ENCODE measurements at regions not wholly inside any gene's neighbourhood (a gene's known extent, or its start where the extent isn't known, plus 50 kb on each side); places are given as distances from the start of the nearest gene placed in this dataset.

DNA sequence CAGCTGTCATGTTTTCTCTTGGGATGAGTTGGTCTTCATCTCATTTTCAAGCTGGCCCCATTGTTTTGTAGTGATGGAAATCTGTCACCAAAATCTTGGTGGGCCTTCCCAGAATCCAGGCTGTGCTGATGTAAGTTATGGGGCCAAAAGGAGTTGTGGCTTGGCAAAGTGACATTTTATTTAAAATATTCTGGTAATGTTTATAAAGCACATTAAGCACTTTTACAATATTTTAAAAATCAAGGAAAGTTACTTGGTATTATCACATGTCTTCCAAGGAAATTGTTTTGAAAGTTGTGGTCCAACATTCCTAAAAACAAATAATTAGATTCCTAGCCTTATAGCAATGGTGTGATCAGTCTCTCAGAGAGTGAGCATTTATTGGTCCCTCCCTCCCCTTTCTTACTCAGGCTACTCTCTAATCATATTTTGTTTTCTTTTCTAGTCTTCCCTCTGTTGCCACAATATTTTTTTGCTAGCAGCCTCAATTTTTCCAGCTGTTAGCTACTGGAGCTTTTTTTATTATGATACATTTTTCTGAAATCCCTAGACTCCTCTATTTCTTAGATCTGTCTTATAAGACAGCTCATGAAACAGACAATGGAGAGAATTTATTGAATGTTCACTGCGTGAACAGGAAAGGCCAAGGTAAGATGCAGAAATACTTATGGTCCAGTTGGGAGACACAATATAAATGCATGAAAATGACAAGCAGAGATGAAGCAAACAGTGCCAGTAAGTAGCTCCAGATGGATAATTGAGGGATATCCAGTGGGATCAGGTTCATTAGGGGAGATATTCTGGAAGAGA is 408.1 kb upstream of the ZNF608 start:
- DNase-seq (ENCODE audit: extremely low read depth, low read depth), result no peak
- TF ChIP-seq, protein P1, sequence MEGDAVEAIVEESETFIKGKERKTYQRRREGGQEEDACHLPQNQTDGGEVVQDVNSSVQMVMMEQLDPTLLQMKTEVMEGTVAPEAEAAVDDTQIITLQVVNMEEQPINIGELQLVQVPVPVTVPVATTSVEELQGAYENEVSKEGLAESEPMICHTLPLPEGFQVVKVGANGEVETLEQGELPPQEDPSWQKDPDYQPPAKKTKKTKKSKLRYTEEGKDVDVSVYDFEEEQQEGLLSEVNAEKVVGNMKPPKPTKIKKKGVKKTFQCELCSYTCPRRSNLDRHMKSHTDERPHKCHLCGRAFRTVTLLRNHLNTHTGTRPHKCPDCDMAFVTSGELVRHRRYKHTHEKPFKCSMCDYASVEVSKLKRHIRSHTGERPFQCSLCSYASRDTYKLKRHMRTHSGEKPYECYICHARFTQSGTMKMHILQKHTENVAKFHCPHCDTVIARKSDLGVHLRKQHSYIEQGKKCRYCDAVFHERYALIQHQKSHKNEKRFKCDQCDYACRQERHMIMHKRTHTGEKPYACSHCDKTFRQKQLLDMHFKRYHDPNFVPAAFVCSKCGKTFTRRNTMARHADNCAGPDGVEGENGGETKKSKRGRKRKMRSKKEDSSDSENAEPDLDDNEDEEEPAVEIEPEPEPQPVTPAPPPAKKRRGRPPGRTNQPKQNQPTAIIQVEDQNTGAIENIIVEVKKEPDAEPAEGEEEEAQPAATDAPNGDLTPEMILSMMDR (IDR thresholded peaks at IDR 0.05; ENCODE audit: low read depth, low read length), result no peak

DNA sequence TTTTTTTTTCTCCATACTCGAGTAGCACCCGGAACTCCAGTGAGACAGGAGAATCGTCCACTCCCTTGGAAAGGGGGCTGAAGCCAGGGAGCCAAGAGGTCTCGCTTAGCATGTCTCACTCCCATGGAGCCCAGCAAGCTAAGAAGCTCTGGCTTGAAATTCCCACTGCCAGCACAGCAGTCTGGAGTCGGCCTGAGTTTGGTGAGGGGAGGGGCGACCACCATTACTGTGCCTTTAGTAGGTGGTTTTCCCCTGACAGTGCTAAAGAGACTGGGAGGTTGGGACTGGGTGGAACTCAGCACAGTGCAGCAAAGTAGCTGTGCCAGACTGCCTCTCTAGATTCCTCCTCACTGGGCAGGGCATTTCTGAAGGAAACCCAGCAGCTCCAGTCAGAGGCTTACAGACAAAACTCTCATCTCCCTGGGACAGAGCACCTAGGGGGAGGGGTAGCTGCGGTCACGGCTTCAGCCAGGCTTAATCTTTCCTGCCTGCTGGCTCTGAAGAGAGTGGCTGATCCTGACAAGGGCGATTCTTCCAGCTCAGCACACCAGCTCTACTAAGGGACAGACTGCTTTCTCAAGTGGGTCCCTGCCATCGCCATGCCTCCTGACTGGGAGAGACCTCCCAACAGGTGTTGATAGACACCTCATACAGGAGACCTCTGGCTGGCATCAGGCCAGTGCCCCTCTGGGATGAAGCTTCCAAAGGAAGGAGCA is 414.5 kb upstream of the ZNF608 start:
- no peak for DNase-seq (ENCODE audit: extremely low read depth, low read depth)
- TF ChIP-seq, protein P1 (IDR thresholded peaks at IDR 0.05; ENCODE audit: low read depth, low read length), result no peak

DNA sequence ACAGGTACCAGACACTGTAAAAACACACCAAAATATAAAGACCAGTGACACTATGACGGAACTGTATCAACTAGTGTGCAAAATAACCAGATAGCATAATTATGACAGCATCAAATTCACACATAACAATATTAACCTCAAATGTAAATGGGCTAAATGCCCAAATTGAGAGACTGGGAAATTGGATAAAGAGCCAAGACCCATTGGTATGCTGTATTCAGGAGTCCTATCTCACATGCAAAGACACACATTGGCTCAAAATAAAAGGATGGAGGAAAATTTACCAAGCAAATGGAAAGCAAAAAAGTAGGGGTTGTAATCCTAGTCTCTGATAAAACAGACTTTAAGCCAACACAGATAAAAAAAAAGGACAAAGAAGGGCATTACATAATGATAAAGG is 416.3 kb upstream of the ZNF608 start:
- no peak for DNase-seq (ENCODE audit: extremely low read depth, low read depth)
- TF ChIP-seq, protein P1 (IDR thresholded peaks at IDR 0.05; ENCODE audit: low read depth, low read length), result no peak

DNA sequence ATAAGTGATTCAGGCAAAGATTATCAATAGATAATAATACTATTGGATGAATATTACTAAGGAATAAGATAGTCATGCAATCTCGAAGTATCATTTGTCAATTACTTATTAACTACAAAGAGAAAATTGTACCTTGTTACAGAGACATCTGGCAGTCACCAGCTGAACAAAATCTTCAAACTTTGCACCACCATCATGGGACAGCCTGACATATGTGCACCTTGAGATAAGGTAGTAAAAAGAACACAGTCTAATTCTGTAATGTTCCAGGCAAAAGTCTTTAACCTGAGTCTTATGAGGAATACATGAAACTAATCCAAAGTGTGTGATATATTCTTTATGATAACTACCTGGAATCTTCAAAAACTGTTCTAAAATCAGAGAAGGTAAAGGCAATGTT is 423.0 kb upstream of the ZNF608 start:
- TF ChIP-seq, protein P1 (IDR thresholded peaks at IDR 0.05; ENCODE audit: low read depth, low read length), result no peak
- no peak for DNase-seq (ENCODE audit: extremely low read depth, low read depth)

DNA sequence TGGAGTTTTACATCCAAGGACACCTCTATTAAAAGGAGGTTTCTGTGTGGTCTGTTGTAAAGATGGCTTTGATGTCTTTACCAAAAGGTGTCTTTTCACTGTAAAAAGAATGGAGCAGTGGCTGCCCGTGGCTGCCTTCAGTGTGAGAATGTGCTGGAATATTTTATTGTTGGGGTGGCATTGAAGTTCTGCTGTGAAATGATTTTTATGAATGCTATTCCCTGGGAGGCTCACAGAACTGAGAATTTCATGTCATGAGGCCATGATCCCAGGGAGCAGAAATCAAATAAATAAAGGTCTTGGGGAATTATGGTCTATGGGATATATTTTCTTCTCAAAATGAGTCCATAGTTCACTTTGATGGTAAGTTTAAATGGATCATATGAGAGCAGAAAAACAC is 425.2 kb upstream of the ZNF608 start:
- no peak for DNase-seq (ENCODE audit: extremely low read depth, low read depth)
- TF ChIP-seq, protein P1 (IDR thresholded peaks at IDR 0.05; ENCODE audit: low read depth, low read length), result no peak

DNA sequence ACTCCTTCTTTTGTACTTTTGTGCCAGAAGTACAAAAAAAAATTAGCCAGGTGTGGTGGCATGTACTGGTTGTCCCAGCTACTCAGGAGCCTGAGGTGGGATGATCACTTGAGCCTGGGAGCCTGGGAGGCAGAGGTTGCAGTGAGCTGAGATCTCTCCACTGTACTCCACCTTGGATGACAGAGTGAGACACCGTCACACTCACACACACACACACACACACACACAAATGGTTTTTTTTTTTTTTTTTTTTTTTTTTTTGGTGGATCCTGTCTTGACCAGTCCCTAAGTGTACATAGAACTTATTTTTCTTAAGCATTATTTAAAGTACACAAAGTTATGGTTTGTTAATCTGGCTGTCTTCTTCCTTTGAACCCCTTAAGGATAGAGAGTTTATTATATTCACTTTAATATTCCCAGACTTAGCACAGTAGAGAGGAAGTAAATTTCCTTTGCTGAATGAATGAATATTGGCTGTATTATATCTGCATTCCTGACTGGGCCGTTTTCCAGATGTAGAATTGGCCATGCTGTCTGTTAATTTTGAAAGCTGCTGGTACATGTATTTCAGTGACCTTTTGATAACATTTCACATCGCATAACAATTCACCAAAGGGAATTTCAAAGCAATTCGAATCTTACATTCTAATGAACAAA is 429.0 kb upstream of the ZNF608 start:
- no peak for DNase-seq (ENCODE audit: extremely low read depth, low read depth)
- TF ChIP-seq, protein P1 (IDR thresholded peaks at IDR 0.05; ENCODE audit: low read depth, low read length), result no peak

DNA sequence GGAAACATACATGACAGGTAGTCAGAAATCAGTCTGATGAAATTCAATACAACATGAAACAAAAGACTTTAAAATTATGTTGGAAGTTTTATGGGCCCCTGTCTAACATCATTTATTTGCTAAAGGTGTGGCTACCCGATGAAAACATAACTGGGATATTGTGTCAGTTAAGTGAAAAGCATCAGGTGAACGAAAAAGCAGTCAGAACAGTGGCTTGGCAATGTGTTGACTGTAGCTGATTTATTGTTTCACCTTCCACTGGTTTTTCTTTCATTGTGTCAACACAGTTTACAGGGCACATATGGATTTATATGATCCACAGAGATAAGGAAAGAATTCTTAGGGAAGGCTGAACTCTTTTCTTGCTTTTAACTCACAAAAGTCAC is 429.6 kb upstream of the ZNF608 start:
- TF ChIP-seq, protein P1 (IDR thresholded peaks at IDR 0.05; ENCODE audit: low read depth, low read length), result no peak
- DNase-seq (ENCODE audit: extremely low read depth, low read depth), result no peak

Data from AG09319 (cell line).